Left ventricle myocardium inferior (tissue), 1 donor: ENCODE measurements at regions not wholly inside any gene's neighbourhood (a gene's known extent, or its start where the extent isn't known, plus 50 kb on each side); places are given as distances from the start of the nearest gene placed in this dataset.

Experiments used
- DNase-seq: peaks from one replicate; pipeline ENCODE4 v3.0.0-alpha.2; 2020
- H3K27ac ChIP-seq: fragments of 200-600 bp; replicated peaks from 2 replicates; pipeline ENCODE4 v1.8.0; 2021
- H3K27me3 ChIP-seq: fragments of 200-600 bp; 2 replicates; pipeline ENCODE4 v1.8.0; 2021; ENCODE audit warnings: low read depth
- H3K36me3 ChIP-seq: fragments of 200-600 bp; 2 replicates; pipeline ENCODE4 v1.8.0; 2021
- H3K4me1 ChIP-seq: fragments of 200-600 bp; 2 replicates; pipeline ENCODE4 v1.8.0; 2021
- H3K4me3 ChIP-seq: fragments of 200-600 bp; 2 replicates; pipeline ENCODE4 v1.8.0; 2021; ENCODE audit warnings: mild to moderate bottlenecking, moderate library complexity
- H3K9me3 ChIP-seq: fragments of 200-600 bp; replicated peaks from 2 replicates; pipeline ENCODE4 v1.8.0; 2021
- intact Hi-C: fragments of 100-400 bp; cut with micrococcal nuclease; formaldehyde crosslinking; loops from one replicate; pipeline ENCODE4 v1.11.0; 2022
- TF ChIP-seq, protein P1 (sequence below): fragments of 200-600 bp; IDR thresholded peaks from 2 replicates; pipeline ENCODE4 v1.8.0; 2021; ENCODE audit warnings: antibody characterized with exemption, mild to moderate bottlenecking, borderline replicate concordance
- donor health status: DM: no; HTN: yes; CAD: no; lungs with severe emphysema.

DNA sequence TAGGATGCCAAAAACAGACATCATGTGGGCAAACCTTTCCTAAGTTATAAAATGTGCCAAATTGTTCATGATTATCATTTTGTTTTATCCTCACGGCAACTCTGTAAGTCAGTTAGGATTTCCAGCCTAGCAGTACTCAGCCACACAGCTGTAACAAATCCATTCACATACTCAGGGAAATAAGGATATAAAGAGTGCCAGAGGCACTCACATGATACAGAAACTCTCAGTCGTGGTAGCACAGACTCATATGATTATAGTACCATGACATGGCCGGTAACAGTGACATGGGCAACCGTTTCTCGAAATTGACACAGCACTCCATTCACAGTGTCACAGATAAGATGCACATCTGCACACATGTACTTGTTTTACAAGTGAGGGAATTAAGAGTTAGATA, 344.2 kb downstream of the LRIG3 start:
- Histone ChIP-seq H3K9me3 (no peaks in the 10 kb centered on the region), H3K27me3 (no peaks in the 10 kb centered on the region), H3K27ac (no peak overlapping the region), H3K36me3 (no peaks in the 10 kb centered on the region), H3K4me3 (no peak overlapping the region), H3K4me1 (no peaks in the 10 kb centered on the region)
- TF ChIP-seq, protein P1, sequence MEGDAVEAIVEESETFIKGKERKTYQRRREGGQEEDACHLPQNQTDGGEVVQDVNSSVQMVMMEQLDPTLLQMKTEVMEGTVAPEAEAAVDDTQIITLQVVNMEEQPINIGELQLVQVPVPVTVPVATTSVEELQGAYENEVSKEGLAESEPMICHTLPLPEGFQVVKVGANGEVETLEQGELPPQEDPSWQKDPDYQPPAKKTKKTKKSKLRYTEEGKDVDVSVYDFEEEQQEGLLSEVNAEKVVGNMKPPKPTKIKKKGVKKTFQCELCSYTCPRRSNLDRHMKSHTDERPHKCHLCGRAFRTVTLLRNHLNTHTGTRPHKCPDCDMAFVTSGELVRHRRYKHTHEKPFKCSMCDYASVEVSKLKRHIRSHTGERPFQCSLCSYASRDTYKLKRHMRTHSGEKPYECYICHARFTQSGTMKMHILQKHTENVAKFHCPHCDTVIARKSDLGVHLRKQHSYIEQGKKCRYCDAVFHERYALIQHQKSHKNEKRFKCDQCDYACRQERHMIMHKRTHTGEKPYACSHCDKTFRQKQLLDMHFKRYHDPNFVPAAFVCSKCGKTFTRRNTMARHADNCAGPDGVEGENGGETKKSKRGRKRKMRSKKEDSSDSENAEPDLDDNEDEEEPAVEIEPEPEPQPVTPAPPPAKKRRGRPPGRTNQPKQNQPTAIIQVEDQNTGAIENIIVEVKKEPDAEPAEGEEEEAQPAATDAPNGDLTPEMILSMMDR = no peak
- no peak for DNase-seq
- intact Hi-C loops = no loop called here

- TF ChIP-seq, protein P1 = no peak
- intact Hi-C loops = no loop called here
- no peaks in the 10 kb centered on the region for H3K27me3 ChIP-seq
Measured at GRCh38 chr12:58576916-58577315, 343.4 kb downstream of the LRIG3 start.

GRCh38 chr12:58580095-58580494, 340.2 kb downstream of the LRIG3 start:
- Histone ChIP-seq H3K27me3 (no peaks in the 10 kb centered on the region), H3K9me3 (no peaks in the 10 kb centered on the region), H3K4me1 (no peaks in the 10 kb centered on the region), H3K4me3 (no peak overlapping the region), H3K36me3 (no peaks in the 10 kb centered on the region), H3K27ac (no peak overlapping the region)
- DNase-seq = no peak
- intact Hi-C loops = no loop called here
- TF ChIP-seq, protein P1 = no peak

More at GRCh38 chr12:58576916-58577315, 343.4 kb downstream of the LRIG3 start:
- Histone ChIP-seq H3K4me1 (no peaks in the 10 kb centered on the region), H3K36me3 (no peaks in the 10 kb centered on the region), H3K4me3 (no peak overlapping the region), H3K27ac (no peak overlapping the region), H3K9me3 (no peaks in the 10 kb centered on the region)
- no peak for DNase-seq

DNA sequence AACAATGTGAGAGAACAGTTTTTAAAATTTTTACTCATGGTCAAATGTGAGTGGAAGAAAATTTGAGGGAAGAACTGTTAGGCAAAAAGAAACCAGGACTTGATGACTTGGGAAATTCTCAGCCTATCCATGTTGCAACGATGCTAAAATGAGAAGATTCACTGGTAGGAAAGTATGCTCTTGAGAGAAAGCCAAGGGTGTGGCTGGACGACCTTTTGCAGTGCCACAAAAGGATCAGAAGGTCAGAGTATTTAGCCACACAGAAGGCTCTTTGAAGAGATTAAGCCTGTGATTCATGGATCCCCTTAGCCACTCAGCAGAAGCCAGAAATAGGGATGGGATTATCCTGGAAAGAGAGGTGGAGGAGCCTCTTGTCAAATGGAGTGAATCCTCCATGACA, 336.8 kb downstream of the LRIG3 start:
- no peak overlapping the region for H3K27ac ChIP-seq
- no peak for DNase-seq
- no peak overlapping the region for H3K4me3 ChIP-seq
- H3K4me1 ChIP-seq = no peaks in the 10 kb centered on the region
- no peaks in the 10 kb centered on the region for H3K27me3 ChIP-seq
- intact Hi-C loops = no loop called here
- H3K36me3 ChIP-seq = no peaks in the 10 kb centered on the region
- TF ChIP-seq, protein P1 = no peak
- no peaks in the 10 kb centered on the region for H3K9me3 ChIP-seq

GRCh38 chr12:58583940-58584339, 336.4 kb downstream of the LRIG3 start:
- DNase-seq = no peak
- intact Hi-C loops = no loop called here
- H3K27me3 ChIP-seq = no peaks in the 10 kb centered on the region
- H3K4me3 ChIP-seq = no peak overlapping the region
- TF ChIP-seq, protein P1 = no peak
- no peak overlapping the region for H3K27ac ChIP-seq
- no peaks in the 10 kb centered on the region for H3K36me3 ChIP-seq
- H3K4me1 ChIP-seq = no peaks in the 10 kb centered on the region
- H3K9me3 ChIP-seq = no peaks in the 10 kb centered on the region

DNA sequence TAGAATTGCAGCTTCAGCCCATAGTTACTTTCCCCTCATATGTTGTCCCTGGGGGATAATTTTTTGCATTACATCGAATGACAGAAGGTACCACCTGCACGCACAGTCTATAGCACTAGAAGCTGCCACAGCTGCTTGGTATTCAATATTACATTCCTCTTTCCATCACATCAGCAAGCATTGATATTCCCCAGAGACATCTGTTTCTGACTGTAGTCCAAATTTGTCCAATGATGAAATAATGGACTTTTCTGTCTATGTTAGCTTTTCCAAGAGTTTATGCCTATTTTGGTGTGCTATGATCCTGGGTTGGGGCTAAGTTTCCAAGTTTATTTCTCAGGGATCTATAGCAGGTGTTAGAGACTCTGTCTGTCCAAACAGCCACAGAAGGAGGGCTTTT, 335.4 kb downstream of the LRIG3 start:
- no peaks in the 10 kb centered on the region for H3K36me3 ChIP-seq
- H3K27ac ChIP-seq = no peak overlapping the region
- H3K27me3 ChIP-seq = no peaks in the 10 kb centered on the region
- H3K9me3 ChIP-seq = no peaks in the 10 kb centered on the region
- no peak for DNase-seq
- H3K4me3 ChIP-seq = no peak overlapping the region
- no peaks in the 10 kb centered on the region for H3K4me1 ChIP-seq
- intact Hi-C loops = no loop called here
- TF ChIP-seq, protein P1 = no peak
